Neuron (in vitro differentiated cells): ENCODE measurements at regions not wholly inside any gene's neighbourhood (a gene's known extent, or its start where the extent isn't known, plus 50 kb on each side); places are given as distances from the start of the nearest gene placed in this dataset.

Experiments
- H2AFZ ChIP-seq: one replicate; pipeline ENCODE4 v1.6.1; 2013; ENCODE audit warnings: low read depth, mild to moderate bottlenecking, inconsistent platforms, low read length, moderate library complexity
- H3K27me3 ChIP-seq: one replicate; pipeline ENCODE4 v1.6.1; 2013; ENCODE audit warnings: low read length; ENCODE audit not compliant: insufficient read depth
- H3K36me3 ChIP-seq: one replicate; pipeline ENCODE4 v1.6.1; 2013; ENCODE audit warnings: low read length; ENCODE audit not compliant: insufficient read depth
- H3K4me1 ChIP-seq: one replicate; pipeline ENCODE4 v1.6.1; 2013; ENCODE audit warnings: low read length; ENCODE audit not compliant: insufficient read depth
- H3K4me3 ChIP-seq: 2 replicates; pipeline ENCODE4 v1.5.1; 2013; ENCODE audit warnings: mild to moderate bottlenecking, low read length, moderate library complexity
- H3K9me3 ChIP-seq: one replicate; pipeline ENCODE4 v1.6.1; 2013; ENCODE audit warnings: low read length

GRCh38 chr15:35669432-35670045 lies 123.6 kb upstream of the DPH6 start:
- no peaks in the 10 kb centered on the region for H3K4me1 ChIP-seq
- H2AFZ ChIP-seq, result no peak overlapping the region
- H3K9me3 ChIP-seq, result no peaks in the 10 kb centered on the region
- no peaks in the 10 kb centered on the region for H3K27me3 ChIP-seq
- no peak overlapping the region for H3K4me3 ChIP-seq
- H3K36me3 ChIP-seq, result no peaks in the 10 kb centered on the region

DNA sequence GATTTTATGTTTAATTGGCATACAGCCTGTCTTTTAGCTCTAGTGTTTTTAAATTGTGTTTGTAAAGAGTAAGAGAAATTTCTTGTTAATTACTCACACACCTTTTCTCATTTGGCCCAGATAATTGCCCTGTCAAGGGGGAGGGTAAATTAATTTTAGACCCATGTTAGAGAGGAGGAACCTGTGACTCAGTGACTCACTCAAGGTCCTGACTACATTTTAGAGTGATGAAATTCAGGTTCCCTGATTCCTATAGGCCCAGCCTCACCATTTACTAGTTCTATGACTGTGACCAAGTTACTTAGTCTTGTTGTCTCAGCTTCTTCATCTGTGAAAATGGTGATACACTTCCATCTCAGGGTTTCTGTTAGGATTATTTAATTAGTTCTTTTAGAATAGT lies 125.2 kb upstream of the DPH6 start:
- H3K36me3 ChIP-seq, result no peaks in the 10 kb centered on the region
- no peaks in the 10 kb centered on the region for H3K4me1 ChIP-seq
- no peak overlapping the region for H3K4me3 ChIP-seq
- no peak overlapping the region for H2AFZ ChIP-seq
- H3K9me3 ChIP-seq, result no peaks in the 10 kb centered on the region
- H3K27me3 ChIP-seq, result no peaks in the 10 kb centered on the region

DNA sequence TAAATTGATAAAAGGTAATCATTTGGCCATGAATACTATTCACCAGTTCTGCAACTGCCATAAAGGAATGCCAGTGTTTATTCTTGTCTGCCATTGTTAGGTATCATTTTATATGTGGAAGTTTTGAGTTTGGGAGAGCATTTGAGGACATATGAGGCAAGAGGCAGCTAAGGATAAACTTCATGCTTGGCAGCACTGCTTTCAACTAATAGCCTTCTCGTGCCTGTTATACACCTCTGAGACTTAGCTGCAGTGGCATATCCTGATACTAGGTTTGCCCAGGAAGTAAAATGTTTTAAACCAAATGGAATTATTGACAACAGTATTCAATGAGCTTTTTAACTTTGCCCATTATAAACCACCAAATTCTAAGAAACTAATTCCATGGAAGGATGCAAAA lies 126.0 kb upstream of the DPH6 start:
- no peak overlapping the region for H2AFZ ChIP-seq
- H3K4me3 ChIP-seq, result no peak overlapping the region
- no peaks in the 10 kb centered on the region for H3K36me3 ChIP-seq
- no peaks in the 10 kb centered on the region for H3K9me3 ChIP-seq
- H3K4me1 ChIP-seq, result no peaks in the 10 kb centered on the region
- H3K27me3 ChIP-seq, result no peaks in the 10 kb centered on the region

- Histone ChIP-seq H3K4me3 (no peak overlapping the region), H3K36me3 (no peaks in the 10 kb centered on the region), H3K9me3 (no peaks in the 10 kb centered on the region), H3K27me3 (no peaks in the 10 kb centered on the region), H2AFZ (no peak overlapping the region), H3K4me1 (no peaks in the 10 kb centered on the region)
These were observed 127.2 kb upstream of the DPH6 start for GRCh38 chr15:35673093-35673684.

GRCh38 chr15:35674873-35675781 lies 129.2 kb upstream of the DPH6 start:
- Histone ChIP-seq H3K9me3 (no peaks in the 10 kb centered on the region), H3K4me1 (peaks cover 7% of the 10 kb centered on the region), H3K36me3 (no peaks in the 10 kb centered on the region), H3K27me3 (no peaks in the 10 kb centered on the region), H2AFZ (no peak overlapping the region), H3K4me3 (no peak overlapping the region)

- no peaks in the 10 kb centered on the region for H3K9me3 ChIP-seq
- H3K4me3 ChIP-seq, result no peak overlapping the region
- peaks cover 7% of the 10 kb centered on the region for H3K4me1 ChIP-seq
- no peaks in the 10 kb centered on the region for H3K27me3 ChIP-seq
- no peak overlapping the region for H2AFZ ChIP-seq
- H3K36me3 ChIP-seq, result no peaks in the 10 kb centered on the region
These were observed 132.8 kb upstream of the DPH6 start for GRCh38 chr15:35678774-35679173.

GRCh38 chr15:35679186-35679585 lies 133.2 kb upstream of the DPH6 start:
- Histone ChIP-seq H3K4me3 (no peak overlapping the region), H2AFZ (peak overlapping the region; percentile 51), H3K27me3 (no peaks in the 10 kb centered on the region), H3K9me3 (no peaks in the 10 kb centered on the region), H3K4me1 (peaks cover 7% of the 10 kb centered on the region), H3K36me3 (no peaks in the 10 kb centered on the region)

DNA sequence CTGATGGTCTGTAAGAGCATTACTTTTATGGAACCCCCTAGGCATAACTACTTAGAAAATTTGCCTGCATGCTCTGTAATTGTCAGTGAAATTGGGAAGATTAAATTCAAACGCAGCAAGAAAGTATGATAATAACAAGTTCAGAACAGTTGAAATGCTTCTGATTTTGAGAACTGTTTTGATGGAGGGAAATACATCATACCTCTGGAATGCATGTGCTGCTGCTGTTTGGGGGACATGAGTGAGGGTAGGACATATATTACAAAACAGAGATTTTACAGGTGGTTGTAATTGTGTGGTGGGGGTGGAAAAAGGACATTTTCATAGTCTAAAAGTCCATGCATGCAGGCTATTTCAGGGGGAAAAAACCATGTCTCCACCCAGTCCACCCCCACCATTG lies 135.0 kb upstream of the DPH6 start:
- Histone ChIP-seq H2AFZ (no peak overlapping the region), H3K4me1 (peaks cover 7% of the 10 kb centered on the region), H3K36me3 (no peaks in the 10 kb centered on the region), H3K4me3 (no peak overlapping the region), H3K9me3 (no peaks in the 10 kb centered on the region), H3K27me3 (no peaks in the 10 kb centered on the region)

- H3K4me3 ChIP-seq, result no peak overlapping the region
- no peaks in the 10 kb centered on the region for H3K27me3 ChIP-seq
- H2AFZ ChIP-seq, result no peak overlapping the region
- no peaks in the 10 kb centered on the region for H3K9me3 ChIP-seq
- H3K36me3 ChIP-seq, result no peaks in the 10 kb centered on the region
- peaks cover 7% of the 10 kb centered on the region for H3K4me1 ChIP-seq
These were observed 140.4 kb upstream of the DPH6 start for GRCh38 chr15:35686347-35686746.

GRCh38 chr15:35689266-35689665 lies 143.3 kb upstream of the DPH6 start:
- Histone ChIP-seq H3K9me3 (no peaks in the 10 kb centered on the region), H3K4me3 (no peak overlapping the region), H3K4me1 (peaks cover 17% of the 10 kb centered on the region), H3K36me3 (no peaks in the 10 kb centered on the region), H2AFZ (no peak overlapping the region), H3K27me3 (no peaks in the 10 kb centered on the region)

GRCh38 chr15:35690089-35690488 lies 144.1 kb upstream of the DPH6 start:
- Histone ChIP-seq H3K27me3 (no peaks in the 10 kb centered on the region), H3K4me3 (no peak overlapping the region), H3K9me3 (no peaks in the 10 kb centered on the region), H3K36me3 (no peaks in the 10 kb centered on the region), H2AFZ (peak overlapping the region; percentile 29), H3K4me1 (peaks cover 17% of the 10 kb centered on the region)

- peak overlapping the region; percentile 29 for H2AFZ ChIP-seq
- no peaks in the 10 kb centered on the region for H3K9me3 ChIP-seq
- H3K4me3 ChIP-seq, result no peak overlapping the region
- H3K4me1 ChIP-seq, result peaks cover 17% of the 10 kb centered on the region
- no peaks in the 10 kb centered on the region for H3K36me3 ChIP-seq
- H3K27me3 ChIP-seq, result no peaks in the 10 kb centered on the region
These were observed 144.7 kb upstream of the DPH6 start for GRCh38 chr15:35690698-35691116.

DNA sequence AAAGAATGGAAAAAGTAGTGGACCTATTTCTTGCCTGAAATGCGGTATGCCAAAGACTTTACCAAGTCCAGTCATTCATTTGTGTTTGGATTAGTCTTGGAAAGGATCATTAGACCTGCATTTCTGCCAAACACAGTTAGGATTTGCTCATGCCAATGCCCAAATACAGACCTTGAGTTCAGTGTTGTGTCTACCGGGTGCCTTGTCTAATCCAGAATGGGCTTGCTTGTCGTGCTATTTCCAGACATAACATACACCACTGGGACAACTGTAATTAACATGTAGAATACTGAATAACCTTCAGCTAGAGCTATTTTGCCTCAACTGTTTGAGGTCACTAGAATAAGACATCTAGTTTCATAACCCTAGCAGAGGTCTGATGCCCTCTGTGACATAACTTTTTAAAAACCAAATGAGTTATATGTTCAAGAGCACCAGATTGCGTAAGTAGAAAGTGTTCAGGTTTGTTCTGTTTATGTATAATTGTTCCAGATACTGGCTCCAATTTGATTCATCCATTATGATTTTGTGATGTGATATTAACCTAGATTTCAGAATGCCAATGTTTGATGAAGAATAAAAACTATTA lies 145.3 kb upstream of the DPH6 start:
- Histone ChIP-seq H2AFZ (peak overlapping the region; percentile 29), H3K36me3 (no peaks in the 10 kb centered on the region), H3K4me1 (peaks cover 17% of the 10 kb centered on the region), H3K4me3 (no peak overlapping the region), H3K27me3 (no peaks in the 10 kb centered on the region), H3K9me3 (no peaks in the 10 kb centered on the region)
